NB4 (cell line): ENCODE measurements at regions not wholly inside any gene's neighbourhood (a gene's known extent, or its start where the extent isn't known, plus 50 kb on each side); places are given as distances from the start of the nearest gene placed in this dataset.

ENCODE experiments used
- CTCF ChIP-seq: IDR thresholded peaks from one replicate; pipeline ENCODE4 v1.5.1; 2012; ENCODE audit warnings: low read depth, low read length
- MAX ChIP-seq: IDR thresholded peaks from 2 replicates; pipeline ENCODE4 v1.6.1; 2011; ENCODE audit warnings: low read depth, low read length
- POLR2A ChIP-seq: IDR thresholded peaks from 2 replicates; pipeline ENCODE4 v1.6.1; 2011; ENCODE audit warnings: mild to moderate bottlenecking; ENCODE audit not compliant: insufficient read length; ENCODE audit errors: extremely low read depth

GRCh38 chr5:158265931-158266700, 407.2 kb upstream of the CLINT1 start:
- TF ChIP-seq MAX (no peak), CTCF (no peak), POLR2A (no peak)
